ENCODE measurements at regions not wholly inside any gene's neighbourhood (a gene's known extent, or its start where the extent isn't known, plus 50 kb on each side); places are given as distances from the start of the nearest gene placed in this dataset.

GRCh38 chr6:133610227-133610840 is 278.6 kb upstream of the TCF21 start:
- no peak for TF ChIP-seq EZH2 (IDR thresholded peaks at IDR 0.05)
- no peak for TF ChIP-seq CTCF (IDR thresholded peaks at IDR 0.05)

Measured in neural progenitor cell (in vitro differentiated cells).